ENCODE measurements at regions not wholly inside any gene's neighbourhood (a gene's known extent, or its start where the extent isn't known, plus 50 kb on each side); places are given as distances from the start of the nearest gene placed in this dataset.

DNA sequence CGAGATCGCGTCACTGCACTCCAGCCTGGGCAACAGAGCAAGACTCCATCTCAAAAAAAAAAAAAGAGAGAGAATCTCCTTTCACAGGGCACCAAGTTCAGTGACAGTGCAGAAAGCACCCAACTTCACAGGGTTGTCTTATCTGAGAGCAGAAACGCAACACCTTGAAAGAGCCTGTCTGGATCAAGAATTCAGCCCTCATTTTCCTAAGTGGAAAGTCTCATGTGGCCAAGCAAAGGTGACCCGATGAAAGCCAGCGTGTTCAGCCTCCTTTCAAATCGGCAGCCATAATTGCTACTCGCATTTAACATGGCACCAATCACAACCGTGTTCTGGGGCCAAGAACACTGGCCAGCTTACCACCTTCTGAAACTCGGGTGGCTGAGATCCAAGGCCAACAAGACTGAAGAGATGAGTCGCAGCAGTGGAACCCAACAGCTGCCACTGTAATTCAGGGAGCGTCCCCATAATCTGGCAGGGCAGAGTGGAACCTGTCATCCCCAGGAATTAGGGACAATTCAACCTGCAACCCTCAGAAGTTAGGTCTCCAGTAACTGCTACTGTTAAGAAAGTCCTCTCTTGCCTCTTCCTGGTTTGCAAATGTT is 536.7 kb upstream of the JARID2 start:
- H3K27me3 ChIP-seq, result no peaks in the 10 kb centered on the region
- intact Hi-C loops (cut with DNase I), result no loop called here
- no peak for DNase-seq (ENCODE audit: low spot score in 2 of 2)
- no peak overlapping the region for H3K27ac ChIP-seq
- H3K36me3 ChIP-seq, result no peaks in the 10 kb centered on the region
- TF ChIP-seq, protein P1, sequence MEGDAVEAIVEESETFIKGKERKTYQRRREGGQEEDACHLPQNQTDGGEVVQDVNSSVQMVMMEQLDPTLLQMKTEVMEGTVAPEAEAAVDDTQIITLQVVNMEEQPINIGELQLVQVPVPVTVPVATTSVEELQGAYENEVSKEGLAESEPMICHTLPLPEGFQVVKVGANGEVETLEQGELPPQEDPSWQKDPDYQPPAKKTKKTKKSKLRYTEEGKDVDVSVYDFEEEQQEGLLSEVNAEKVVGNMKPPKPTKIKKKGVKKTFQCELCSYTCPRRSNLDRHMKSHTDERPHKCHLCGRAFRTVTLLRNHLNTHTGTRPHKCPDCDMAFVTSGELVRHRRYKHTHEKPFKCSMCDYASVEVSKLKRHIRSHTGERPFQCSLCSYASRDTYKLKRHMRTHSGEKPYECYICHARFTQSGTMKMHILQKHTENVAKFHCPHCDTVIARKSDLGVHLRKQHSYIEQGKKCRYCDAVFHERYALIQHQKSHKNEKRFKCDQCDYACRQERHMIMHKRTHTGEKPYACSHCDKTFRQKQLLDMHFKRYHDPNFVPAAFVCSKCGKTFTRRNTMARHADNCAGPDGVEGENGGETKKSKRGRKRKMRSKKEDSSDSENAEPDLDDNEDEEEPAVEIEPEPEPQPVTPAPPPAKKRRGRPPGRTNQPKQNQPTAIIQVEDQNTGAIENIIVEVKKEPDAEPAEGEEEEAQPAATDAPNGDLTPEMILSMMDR (IDR thresholded peaks at IDR 0.05), result no peak
- H3K9me3 ChIP-seq, result no peaks in the 10 kb centered on the region
- H3K4me3 ChIP-seq, result no peak overlapping the region
- H3K4me1 ChIP-seq, result peaks cover 0 to 3% of the 10 kb centered on the region in 2 donors

DNA sequence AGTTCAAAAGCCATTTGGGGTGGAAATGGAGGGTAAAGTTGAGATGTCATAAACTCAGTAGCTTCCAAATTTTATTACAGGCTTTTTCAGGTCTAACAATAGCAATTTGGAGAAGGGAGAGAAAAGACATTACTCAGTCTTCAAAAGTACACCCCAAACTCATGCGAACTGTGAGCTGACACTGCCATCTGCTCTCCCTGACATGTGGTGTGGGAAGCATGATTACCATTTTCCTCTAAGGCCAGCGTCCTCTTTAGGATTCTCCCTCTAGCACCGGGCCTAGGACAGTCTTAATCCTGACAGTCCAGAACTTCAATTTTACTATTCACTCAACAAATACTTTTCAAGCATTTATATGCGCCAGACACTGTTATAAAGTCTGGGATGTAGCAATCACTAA is 536.0 kb upstream of the JARID2 start:
- no peak for DNase-seq (ENCODE audit: low spot score in 2 of 2)
- intact Hi-C loops (cut with DNase I), result no loop called here

DNA sequence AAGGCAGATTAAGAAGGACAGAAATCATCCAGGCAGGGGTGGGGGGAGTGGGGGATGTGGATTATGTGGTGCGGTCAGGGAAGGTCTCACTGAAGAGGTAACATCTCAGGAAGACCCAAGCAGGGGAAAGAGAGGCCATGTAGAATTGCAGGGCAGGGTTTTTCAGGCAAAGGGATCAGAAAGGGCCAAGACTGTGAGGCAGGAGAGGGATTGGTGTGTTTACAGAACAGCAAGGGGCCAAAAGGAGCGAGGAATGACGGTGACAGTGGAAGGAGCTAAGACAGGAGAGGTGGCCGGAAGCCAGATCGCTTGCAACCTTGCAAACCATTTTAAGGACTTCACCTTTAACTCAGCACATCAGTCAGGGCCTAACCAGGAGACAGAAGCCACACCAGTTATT is 535.4 kb upstream of the JARID2 start:
- Histone ChIP-seq H3K9me3 (no peaks in the 10 kb centered on the region), H3K27ac (no peak overlapping the region), H3K4me3 (no peak overlapping the region), H3K4me1 (peaks cover 0 to 3% of the 10 kb centered on the region in 2 donors), H3K36me3 (no peaks in the 10 kb centered on the region), H3K27me3 (no peaks in the 10 kb centered on the region)
- TF ChIP-seq, protein P1 (IDR thresholded peaks at IDR 0.05), result no peak
- intact Hi-C loops (cut with DNase I), result no loop called here
- DNase-seq (ENCODE audit: low spot score in 2 of 2), result no peak

More for the DNA sequence above, 536.0 kb upstream of the JARID2 start:
- Histone ChIP-seq H3K4me1 (peaks cover 0 to 3% of the 10 kb centered on the region in 2 donors), H3K9me3 (no peaks in the 10 kb centered on the region), H3K27me3 (no peaks in the 10 kb centered on the region), H3K36me3 (no peaks in the 10 kb centered on the region), H3K4me3 (no peak overlapping the region), H3K27ac (no peak overlapping the region)
- TF ChIP-seq, protein P1 (IDR thresholded peaks at IDR 0.05), result no peak

DNA sequence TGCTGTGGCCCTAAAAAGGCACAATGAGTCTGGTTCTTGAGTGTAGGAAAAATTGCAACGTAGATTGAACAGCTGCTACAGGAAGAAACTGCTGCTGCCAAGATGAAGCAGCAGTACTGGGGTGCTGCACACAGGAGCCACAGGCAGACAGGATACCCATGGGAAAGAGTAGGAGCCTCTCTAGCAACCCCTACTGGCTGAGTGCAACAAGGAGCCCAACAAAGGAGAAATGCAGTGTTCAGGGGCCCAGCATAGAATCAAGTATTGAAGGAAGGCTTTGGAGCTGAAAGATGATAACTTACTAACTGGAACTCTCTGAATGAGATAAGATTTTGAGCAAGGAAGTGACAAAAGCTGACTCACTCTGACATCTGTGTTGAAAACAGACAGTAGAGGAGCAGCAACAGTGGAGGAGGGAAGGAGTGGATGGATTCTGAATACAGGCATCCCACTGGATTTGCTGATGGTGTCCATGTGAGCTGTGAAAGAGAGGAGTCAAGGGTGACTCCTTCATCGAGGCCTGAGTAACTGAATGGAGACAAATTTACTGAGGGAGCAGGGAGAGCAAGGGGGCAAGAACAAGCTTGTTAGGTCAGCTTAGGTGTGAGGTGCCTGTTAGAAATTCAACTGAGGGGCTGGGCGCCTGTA is 534.7 kb upstream of the JARID2 start:
- TF ChIP-seq, protein P1 (IDR thresholded peaks at IDR 0.05), result peak in 1 of 3 experiments; percentile 12
- Histone ChIP-seq H3K27me3 (no peaks in the 10 kb centered on the region), H3K4me1 (peaks cover 0 to 3% of the 10 kb centered on the region in 2 donors), H3K9me3 (no peaks in the 10 kb centered on the region), H3K36me3 (no peaks in the 10 kb centered on the region), H3K27ac (no peak overlapping the region), H3K4me3 (no peak overlapping the region)
- intact Hi-C loops (cut with DNase I), result no loop called here
- no peak for DNase-seq (ENCODE audit: low spot score in 2 of 2)

DNA sequence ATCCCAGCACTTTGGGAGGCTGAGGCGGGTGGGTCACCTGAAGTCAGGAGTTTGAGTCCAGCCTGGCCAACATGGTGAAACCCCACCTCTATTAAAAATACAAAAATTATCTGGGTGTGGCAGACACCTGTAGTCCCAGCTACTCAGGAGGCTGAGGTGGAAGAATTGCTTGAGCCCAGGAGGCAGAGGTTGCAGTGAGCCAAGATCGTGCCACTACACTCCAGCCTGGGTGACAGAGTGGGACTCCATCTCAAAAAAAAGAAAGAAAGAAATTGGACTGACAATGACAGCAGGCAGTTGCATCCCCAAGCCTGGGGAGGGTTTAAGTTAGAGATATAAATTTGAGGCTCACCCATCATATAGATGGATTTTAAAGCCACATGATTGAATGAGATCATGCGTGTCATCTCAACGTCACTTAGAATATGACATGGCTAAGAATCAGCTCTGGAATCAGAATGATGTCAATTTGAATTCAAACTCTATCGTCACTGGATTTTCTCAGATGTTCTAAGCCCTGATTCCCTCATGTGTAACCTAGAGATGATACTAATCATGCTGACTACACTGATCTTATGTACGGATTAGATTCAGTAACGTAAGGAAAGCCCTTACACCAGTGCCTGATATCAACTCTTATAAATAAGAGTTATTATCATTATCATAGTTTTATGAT is 534.0 kb upstream of the JARID2 start:
- intact Hi-C loops (cut with DNase I), result no loop called here
- DNase-seq (ENCODE audit: low spot score in 2 of 2), result no peak

More for the DNA sequence above, 534.0 kb upstream of the JARID2 start:
- Histone ChIP-seq H3K27me3 (no peaks in the 10 kb centered on the region), H3K9me3 (no peaks in the 10 kb centered on the region), H3K36me3 (no peaks in the 10 kb centered on the region), H3K4me3 (no peak overlapping the region), H3K27ac (no peak overlapping the region), H3K4me1 (no peaks in the 10 kb centered on the region)
- TF ChIP-seq, protein P1 (IDR thresholded peaks at IDR 0.05), result no peak
